BE2C (cell line): ENCODE measurements at regions not wholly inside any gene's neighbourhood (a gene's known extent, or its start where the extent isn't known, plus 50 kb on each side); places are given as distances from the start of the nearest gene placed in this dataset.
A peak's percentile ranks its signal among the peaks of the same experiment; 100 is the strongest.

Source experiments
- DNase-seq: peaks from one replicate; pipeline ENCODE4 v3.0.0-alpha.2; 2020
- H3K27me3 ChIP-seq: fragments of 250-450 bp; sonication (Bioruptor Pico); 2 replicates; pipeline ENCODE4 v1.5.1; 2020; ENCODE audit warnings: mild to moderate bottlenecking
- H3K36me3 ChIP-seq: fragments of 250-450 bp; sonication (Bioruptor Pico); 2 replicates; pipeline ENCODE4 v1.5.1; 2020; ENCODE audit warnings: mild to moderate bottlenecking
- H3K4me1 ChIP-seq: fragments of 250-450 bp; sonication (Bioruptor Pico); 2 replicates; pipeline ENCODE4 v1.5.1; 2020
- H3K4me3 ChIP-seq: 2 replicates; pipeline ENCODE4 v1.5.1; 2011; ENCODE audit warnings: low read depth, low read length
- H3K9me3 ChIP-seq: fragments of 250-450 bp; sonication (Bioruptor Pico); 2 replicates; pipeline ENCODE4 v1.5.1; 2020
- TF ChIP-seq, protein P1 (sequence below): IDR thresholded peaks from 2 replicates; pipeline ENCODE4 v1.5.1; 2012; ENCODE audit warnings: mild to moderate bottlenecking, low read depth, low read length

DNA sequence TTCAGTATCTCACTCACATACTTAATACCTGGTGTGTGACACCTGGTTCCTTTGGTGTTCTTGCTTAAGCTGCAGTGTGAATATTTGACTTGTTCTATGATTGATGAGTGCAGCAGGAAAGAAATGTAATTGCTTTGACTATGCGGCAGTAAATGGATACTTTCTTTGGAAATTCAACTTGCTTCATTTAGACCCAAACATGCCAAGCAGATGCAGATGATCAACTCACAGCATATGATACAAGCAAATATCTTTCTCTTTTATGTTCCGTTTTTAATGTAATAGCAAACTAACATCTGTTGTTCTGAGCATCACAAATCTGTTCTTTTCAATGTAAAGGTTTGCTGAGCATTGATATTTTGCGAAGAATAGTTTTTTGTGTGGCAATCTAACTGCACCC, 549.5 kb downstream of the C4orf33 start:
- DNase-seq = no peak
- peaks cover 15% of the 10 kb centered on the region for H3K4me1 ChIP-seq
- TF ChIP-seq, protein P1, sequence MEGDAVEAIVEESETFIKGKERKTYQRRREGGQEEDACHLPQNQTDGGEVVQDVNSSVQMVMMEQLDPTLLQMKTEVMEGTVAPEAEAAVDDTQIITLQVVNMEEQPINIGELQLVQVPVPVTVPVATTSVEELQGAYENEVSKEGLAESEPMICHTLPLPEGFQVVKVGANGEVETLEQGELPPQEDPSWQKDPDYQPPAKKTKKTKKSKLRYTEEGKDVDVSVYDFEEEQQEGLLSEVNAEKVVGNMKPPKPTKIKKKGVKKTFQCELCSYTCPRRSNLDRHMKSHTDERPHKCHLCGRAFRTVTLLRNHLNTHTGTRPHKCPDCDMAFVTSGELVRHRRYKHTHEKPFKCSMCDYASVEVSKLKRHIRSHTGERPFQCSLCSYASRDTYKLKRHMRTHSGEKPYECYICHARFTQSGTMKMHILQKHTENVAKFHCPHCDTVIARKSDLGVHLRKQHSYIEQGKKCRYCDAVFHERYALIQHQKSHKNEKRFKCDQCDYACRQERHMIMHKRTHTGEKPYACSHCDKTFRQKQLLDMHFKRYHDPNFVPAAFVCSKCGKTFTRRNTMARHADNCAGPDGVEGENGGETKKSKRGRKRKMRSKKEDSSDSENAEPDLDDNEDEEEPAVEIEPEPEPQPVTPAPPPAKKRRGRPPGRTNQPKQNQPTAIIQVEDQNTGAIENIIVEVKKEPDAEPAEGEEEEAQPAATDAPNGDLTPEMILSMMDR = no peak
- no peak overlapping the region for H3K4me3 ChIP-seq
- H3K36me3 ChIP-seq = no peaks in the 10 kb centered on the region; the same call in 1 of the 2 replicates
- no peaks in the 10 kb centered on the region for H3K27me3 ChIP-seq
- H3K9me3 ChIP-seq = no peaks in the 10 kb centered on the region

DNA sequence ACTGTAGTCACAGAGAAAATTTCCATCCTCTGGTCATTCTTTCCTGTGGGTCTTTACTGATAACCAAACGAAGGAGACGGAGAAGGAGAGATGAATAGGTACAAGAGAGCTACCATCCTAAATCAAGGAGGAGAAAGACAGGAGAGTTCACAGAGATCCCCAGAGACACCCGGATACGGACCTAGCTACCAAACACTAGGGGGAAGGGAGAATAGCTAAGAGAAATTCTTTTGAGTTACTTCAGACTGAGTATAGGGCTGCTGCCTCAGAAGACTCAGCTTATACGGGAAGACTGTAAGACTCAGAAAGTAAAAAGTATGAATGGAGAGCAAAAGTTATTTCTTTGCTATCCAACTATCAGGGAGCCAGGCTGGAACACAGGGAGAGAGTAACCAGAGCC, 572.1 kb downstream of the C4orf33 start:
- Histone ChIP-seq H3K4me3 (no peak overlapping the region), H3K36me3 (no peaks in the 10 kb centered on the region), H3K4me1 (no peaks in the 10 kb centered on the region), H3K27me3 (no peaks in the 10 kb centered on the region), H3K9me3 (no peaks in the 10 kb centered on the region)
- DNase-seq = no peak
- TF ChIP-seq, protein P1 = no peak

DNA sequence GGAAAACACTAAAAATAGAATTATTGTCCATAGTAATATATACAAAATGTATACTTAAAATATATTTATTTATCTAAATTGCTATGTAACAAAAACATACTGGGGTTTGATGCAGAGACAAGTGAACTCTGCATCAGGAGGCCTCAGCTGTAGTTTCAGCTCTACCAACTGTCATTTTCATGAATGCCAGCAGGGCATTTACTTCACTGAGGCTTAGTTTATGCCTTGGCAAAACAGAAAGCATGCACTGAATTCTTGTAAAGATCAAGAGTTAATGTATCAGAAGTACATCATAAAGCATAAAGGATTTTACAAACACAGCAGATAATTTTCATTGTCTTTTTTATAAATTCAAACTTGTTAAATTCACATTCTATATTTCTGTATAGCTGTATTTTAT, 577.0 kb downstream of the C4orf33 start:
- Histone ChIP-seq H3K9me3 (no peaks in the 10 kb centered on the region), H3K4me3 (no peak overlapping the region), H3K27me3 (no peaks in the 10 kb centered on the region), H3K36me3 (no peaks in the 10 kb centered on the region), H3K4me1 (no peaks in the 10 kb centered on the region)
- DNase-seq = no peak
- TF ChIP-seq, protein P1 = peak; percentile 22; the same call in 1 of the 2 replicates

GRCh38 chr4:129675036-129675435, 579.1 kb downstream of the C4orf33 start:
- H3K27me3 ChIP-seq = no peaks in the 10 kb centered on the region
- no peak for DNase-seq
- H3K36me3 ChIP-seq = no peaks in the 10 kb centered on the region
- H3K4me3 ChIP-seq = no peak overlapping the region
- TF ChIP-seq, protein P1 = no peak
- no peaks in the 10 kb centered on the region for H3K9me3 ChIP-seq
- H3K4me1 ChIP-seq = no peaks in the 10 kb centered on the region

GRCh38 chr4:129676934-129677333, 581.0 kb downstream of the C4orf33 start:
- TF ChIP-seq, protein P1 = no peak
- Histone ChIP-seq H3K4me3 (no peak overlapping the region), H3K9me3 (no peaks in the 10 kb centered on the region), H3K27me3 (no peaks in the 10 kb centered on the region), H3K4me1 (no peaks in the 10 kb centered on the region), H3K36me3 (no peaks in the 10 kb centered on the region)
- DNase-seq = no peak

DNA sequence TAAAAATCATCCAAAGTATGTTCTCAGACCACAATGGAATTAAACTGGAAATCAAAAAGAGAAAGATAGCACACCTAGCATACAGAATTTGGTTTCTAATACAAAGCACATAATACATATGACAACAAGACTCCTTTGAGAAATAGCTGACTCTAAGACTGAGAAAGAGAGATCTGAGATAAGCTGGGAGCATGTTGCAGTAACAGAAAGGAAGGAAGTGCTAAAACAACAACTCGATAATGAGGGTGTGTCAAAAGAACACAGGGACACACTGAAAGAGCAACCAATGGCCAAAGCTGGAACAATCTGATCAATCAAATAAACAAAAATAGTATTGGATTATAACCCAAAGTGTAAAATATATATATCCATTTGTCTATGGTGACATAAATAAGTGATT, 586.6 kb downstream of the C4orf33 start:
- no peaks in the 10 kb centered on the region for H3K4me1 ChIP-seq
- TF ChIP-seq, protein P1 = no peak
- H3K27me3 ChIP-seq = no peaks in the 10 kb centered on the region
- H3K36me3 ChIP-seq = no peaks in the 10 kb centered on the region
- H3K9me3 ChIP-seq = no peaks in the 10 kb centered on the region
- no peak for DNase-seq
- no peak overlapping the region for H3K4me3 ChIP-seq
